Sciatic nerve (tissue), 2 donors: ENCODE measurements at regions not wholly inside any gene's neighbourhood (a gene's known extent, or its start where the extent isn't known, plus 50 kb on each side); places are given as distances from the start of the nearest gene placed in this dataset.
A peak's percentile ranks its signal among the peaks of the same experiment; 100 is the strongest.
"Not testable (repeated sequence)": the region's sequence is repeated elsewhere in the genome, so short reads cannot be mapped to it uniquely, and the experiment has no call there.

ENCODE experiments used
- ATAC-seq: fragments of 200-7000 bp; cut with Tn5 transposase; one replicate; pipeline ENCODE4 v1.9.1; 2020; ENCODE audit warnings: mild to moderate bottlenecking, moderate library complexity
- DNase-seq: peaks from one replicate; pipeline ENCODE4 v3.0.0-alpha.2; 2020; ENCODE audit warnings: low spot score
- intact Hi-C: fragments of 100-400 bp; cut with DNase I; formaldehyde crosslinking; loops from one replicate; pipeline ENCODE4 v1.14.2; 2022
- donor health status: DM: no; HTN: no; CAD: no.
- donor health status: DM: no; HTN: no; CAD: no.

- intact Hi-C loops: no loop called here
- DNase-seq: no peak
- no peak for ATAC-seq
Measured at GRCh38 chr2:225771701-225772100, 372.2 kb downstream of the NYAP2 start.

- intact Hi-C loops: no loop called here
- DNase-seq: no peak
- no peak for ATAC-seq
Measured at GRCh38 chr2:225768741-225769140, 369.2 kb downstream of the NYAP2 start.

- ATAC-seq (no peak), DNase-seq (no peak)
- intact Hi-C loops: no loop called here
Measured at GRCh38 chr2:225766431-225766830, 366.9 kb downstream of the NYAP2 start.

GRCh38 chr2:225765820-225766219 is 366.3 kb downstream of the NYAP2 start:
- intact Hi-C loops: no loop called here
- no peak for DNase-seq
- ATAC-seq: peak; percentile 28

- DNase-seq (no peak), ATAC-seq (no peak)
- intact Hi-C loops: no loop called here
Measured at GRCh38 chr2:225764346-225764745, 364.8 kb downstream of the NYAP2 start.

GRCh38 chr2:225763711-225764110 is 364.2 kb downstream of the NYAP2 start:
- DNase-seq (no peak), ATAC-seq (no peak)
- intact Hi-C loops: no loop called here

- ATAC-seq (no peak), DNase-seq (no peak)
- intact Hi-C loops: no loop called here
Measured at GRCh38 chr2:225761396-225761795, 361.9 kb downstream of the NYAP2 start.

- ATAC-seq (no peak), DNase-seq (no peak)
- intact Hi-C loops: no loop called here
Measured at GRCh38 chr2:225757248-225757647, 357.7 kb downstream of the NYAP2 start.

GRCh38 chr2:225756198-225756597 is 356.7 kb downstream of the NYAP2 start:
- no peak for ATAC-seq
- intact Hi-C loops: no loop called here

GRCh38 chr2:225748609-225749008 is 349.1 kb downstream of the NYAP2 start:
- ATAC-seq (no peak), DNase-seq (no peak)
- intact Hi-C loops: no loop called here

More at GRCh38 chr2:225756198-225756597, 356.7 kb downstream of the NYAP2 start:
- DNase-seq: no peak

- DNase-seq, ATAC-seq, intact Hi-C loops: not testable (repeated sequence)
Measured at GRCh38 chr2:225743996-225744395, 344.5 kb downstream of the NYAP2 start.

- ATAC-seq (no peak), DNase-seq (no peak)
- intact Hi-C loops: no loop called here
Measured at GRCh38 chr2:225742487-225742886, 343.0 kb downstream of the NYAP2 start.

GRCh38 chr2:225740086-225740485 is 340.6 kb downstream of the NYAP2 start:
- no peak for DNase-seq
- intact Hi-C loops: no loop called here
- ATAC-seq: no peak

GRCh38 chr2:225739328-225739727 is 339.8 kb downstream of the NYAP2 start:
- DNase-seq (no peak), ATAC-seq (no peak)
- intact Hi-C loops: no loop called here

GRCh38 chr2:225738735-225739134 is 339.2 kb downstream of the NYAP2 start:
- no peak for ATAC-seq
- no peak for DNase-seq
- intact Hi-C loops: no loop called here

- intact Hi-C loops: no loop called here
- DNase-seq: no peak
- no peak for ATAC-seq
Measured at GRCh38 chr2:225737556-225737955, 338.0 kb downstream of the NYAP2 start.

GRCh38 chr2:225735844-225736243 is 336.3 kb downstream of the NYAP2 start:
- no peak for DNase-seq
- ATAC-seq: peak; percentile 60
- intact Hi-C loops: no loop called here

- DNase-seq (no peak), ATAC-seq (no peak)
- intact Hi-C loops: no loop called here
Measured at GRCh38 chr2:225725726-225726125, 326.2 kb downstream of the NYAP2 start.
